ENCODE measurements at regions not wholly inside any gene's neighbourhood (a gene's known extent, or its start where the extent isn't known, plus 50 kb on each side); places are given as distances from the start of the nearest gene placed in this dataset.

- TF ChIP-seq CTCF (conservative IDR thresholded peaks at IDR 0.05; ENCODE audit: low read depth, low read length): no peak
- TF ChIP-seq EZH2 (IDR thresholded peaks at IDR 0.05; ENCODE audit: borderline replicate concordance, low read depth, low read length, poor library complexity, severe bottlenecking): no peak
- BruUV-seq (replicated peaks): no TSS peak
- Histone ChIP-seq H3K36me3 (ENCODE audit: insufficient read depth, low read length, poor library complexity, severe bottlenecking) (no peaks in the 10 kb centered on the region), H3K27ac (ENCODE audit: low read depth, low read length, poor library complexity, severe bottlenecking) (no peak overlapping the region), H3K4me1 (ENCODE audit: insufficient read depth, low read length, poor library complexity, severe bottlenecking) (no peaks in the 10 kb centered on the region), H3K27me3 (replicated peaks; ENCODE audit: insufficient read depth, low read depth, low read length, poor library complexity) (no peaks in the 10 kb centered on the region), H3K9me3 (ENCODE audit: low read depth, low read length, poor library complexity, severe bottlenecking) (no peaks in the 10 kb centered on the region), H3K4me3 (ENCODE audit: low read depth, low read length, poor library complexity, severe bottlenecking) (no peak overlapping the region)
- no peak for DNase-seq (ENCODE audit: low spot score)
- ChIA-PET POLR2A (ENCODE audit: low non-redundant PET) (no interaction called here), CTCF (no interaction called here)
- intact Hi-C loops (cut with micrococcal nuclease; ENCODE audit: unreplicated experiment): no loop called here
These were observed 362.9 kb upstream of the SOX9 start for GRCh38 chr17:71757956-71758355.

- no peak overlapping the region for H3K4me3 ChIP-seq (ENCODE audit: low read depth, low read length, poor library complexity, severe bottlenecking)
- TF ChIP-seq CTCF (conservative IDR thresholded peaks at IDR 0.05; ENCODE audit: low read depth, low read length) (no peak), EZH2 (IDR thresholded peaks at IDR 0.05; ENCODE audit: borderline replicate concordance, low read depth, low read length, poor library complexity, severe bottlenecking) (no peak)
- H3K27me3 ChIP-seq (replicated peaks; ENCODE audit: insufficient read depth, low read depth, low read length, poor library complexity): no peaks in the 10 kb centered on the region
- CTCF ChIA-PET: no interaction called here
- intact Hi-C loops (cut with micrococcal nuclease; ENCODE audit: unreplicated experiment): no loop called here
- no peaks in the 10 kb centered on the region for H3K4me1 ChIP-seq (ENCODE audit: insufficient read depth, low read length, poor library complexity, severe bottlenecking)
- H3K9me3 ChIP-seq (ENCODE audit: low read depth, low read length, poor library complexity, severe bottlenecking): no peaks in the 10 kb centered on the region
- no peak overlapping the region for H3K27ac ChIP-seq (ENCODE audit: low read depth, low read length, poor library complexity, severe bottlenecking)
- no peak for DNase-seq (ENCODE audit: low spot score)
- POLR2A ChIA-PET (ENCODE audit: low non-redundant PET): no interaction called here
- no TSS peak for BruUV-seq (replicated peaks)
- H3K36me3 ChIP-seq (ENCODE audit: insufficient read depth, low read length, poor library complexity, severe bottlenecking): no peaks in the 10 kb centered on the region
These were observed 361.3 kb upstream of the SOX9 start for GRCh38 chr17:71759422-71760060.

- TF ChIP-seq CTCF (conservative IDR thresholded peaks at IDR 0.05; ENCODE audit: low read depth, low read length): peak; percentile 14; the same call in 1 of the 2 replicates
- no peak for TF ChIP-seq EZH2 (IDR thresholded peaks at IDR 0.05; ENCODE audit: borderline replicate concordance, low read depth, low read length, poor library complexity, severe bottlenecking)
- no TSS peak for BruUV-seq (replicated peaks)
- Histone ChIP-seq H3K4me1 (ENCODE audit: insufficient read depth, low read length, poor library complexity, severe bottlenecking) (no peaks in the 10 kb centered on the region), H3K36me3 (ENCODE audit: insufficient read depth, low read length, poor library complexity, severe bottlenecking) (no peaks in the 10 kb centered on the region), H3K9me3 (ENCODE audit: low read depth, low read length, poor library complexity, severe bottlenecking) (no peaks in the 10 kb centered on the region), H3K27ac (ENCODE audit: low read depth, low read length, poor library complexity, severe bottlenecking) (no peak overlapping the region), H3K27me3 (replicated peaks; ENCODE audit: insufficient read depth, low read depth, low read length, poor library complexity) (no peaks in the 10 kb centered on the region), H3K4me3 (ENCODE audit: low read depth, low read length, poor library complexity, severe bottlenecking) (no peak overlapping the region)
- ChIA-PET POLR2A (ENCODE audit: low non-redundant PET) (no interaction called here), CTCF (no interaction called here)
- intact Hi-C loops (cut with micrococcal nuclease; ENCODE audit: unreplicated experiment): no loop called here
- no peak for DNase-seq (ENCODE audit: low spot score)
These were observed 360.6 kb upstream of the SOX9 start for GRCh38 chr17:71760062-71760720.
